ENCODE measurements at regions not wholly inside any gene's neighbourhood (a gene's known extent, or its start where the extent isn't known, plus 50 kb on each side); places are given as distances from the start of the nearest gene placed in this dataset.

GRCh38 chr17:70772761-70773160, 603.4 kb downstream of the KCNJ2 start:
- H3K9me3 ChIP-seq (ENCODE audit: control insufficient read depth in 1 of 2, low read length in 2 of 2), result no peaks in the 10 kb centered on the region
- H3K27ac Mint-ChIP-seq, result no peak overlapping the region
- H3K9me3 Mint-ChIP-seq, result peaks cover 0 to 3% (median 0%) of the 10 kb centered on the region in 8 donors
- H3K4me1 Mint-ChIP-seq, result no peaks in the 10 kb centered on the region
- no peaks in the 10 kb centered on the region for H3K36me3 ChIP-seq (ENCODE audit: insufficient read depth, low read length)
- H3K4me1 ChIP-seq (ENCODE audit: insufficient read depth, low read length), result no peaks in the 10 kb centered on the region
- ChIA-PET POLR2A (ENCODE audit: partially characterized antibody) (no interaction called here), CTCF (ENCODE audit: partially characterized antibody) (no interaction called here)
- no peaks in the 10 kb centered on the region for H3K36me3 Mint-ChIP-seq
- no peak for DNase-seq
- H3K27ac ChIP-seq (ENCODE audit: low read depth, low read length), result no peak overlapping the region
- intact Hi-C loops (cut with micrococcal nuclease), result no loop called here
- no peak overlapping the region for H3K4me3 Mint-ChIP-seq
- H3K27me3 ChIP-seq (ENCODE audit: insufficient read depth, low read length), result no peaks in the 10 kb centered on the region
- no peaks in the 10 kb centered on the region for H3K27me3 Mint-ChIP-seq
- H3K4me3 ChIP-seq (ENCODE audit: low read length in 2 of 2), result no peak overlapping the region

GRCh38 chr17:70773258-70773657, 603.9 kb downstream of the KCNJ2 start:
- intact Hi-C loops (cut with micrococcal nuclease), result no loop called here
- no peaks in the 10 kb centered on the region for H3K27me3 ChIP-seq (ENCODE audit: insufficient read depth, low read length)
- H3K4me3 Mint-ChIP-seq, result no peak overlapping the region
- DNase-seq, result no peak
- no peaks in the 10 kb centered on the region for H3K9me3 ChIP-seq (ENCODE audit: control insufficient read depth in 1 of 2, low read length in 2 of 2)
- ChIA-PET POLR2A (ENCODE audit: partially characterized antibody) (no interaction called here), CTCF (ENCODE audit: partially characterized antibody) (no interaction called here)
- H3K4me1 Mint-ChIP-seq, result no peaks in the 10 kb centered on the region
- H3K27me3 Mint-ChIP-seq, result no peaks in the 10 kb centered on the region
- no peak overlapping the region for H3K27ac Mint-ChIP-seq
- peaks cover 0 to 3% (median 0%) of the 10 kb centered on the region in 8 donors for H3K9me3 Mint-ChIP-seq
- H3K4me3 ChIP-seq (ENCODE audit: low read length in 2 of 2), result no peak overlapping the region
- no peaks in the 10 kb centered on the region for H3K4me1 ChIP-seq (ENCODE audit: insufficient read depth, low read length)
- no peak overlapping the region for H3K27ac ChIP-seq (ENCODE audit: low read depth, low read length)
- no peaks in the 10 kb centered on the region for H3K36me3 Mint-ChIP-seq
- no peaks in the 10 kb centered on the region for H3K36me3 ChIP-seq (ENCODE audit: insufficient read depth, low read length)

DNA sequence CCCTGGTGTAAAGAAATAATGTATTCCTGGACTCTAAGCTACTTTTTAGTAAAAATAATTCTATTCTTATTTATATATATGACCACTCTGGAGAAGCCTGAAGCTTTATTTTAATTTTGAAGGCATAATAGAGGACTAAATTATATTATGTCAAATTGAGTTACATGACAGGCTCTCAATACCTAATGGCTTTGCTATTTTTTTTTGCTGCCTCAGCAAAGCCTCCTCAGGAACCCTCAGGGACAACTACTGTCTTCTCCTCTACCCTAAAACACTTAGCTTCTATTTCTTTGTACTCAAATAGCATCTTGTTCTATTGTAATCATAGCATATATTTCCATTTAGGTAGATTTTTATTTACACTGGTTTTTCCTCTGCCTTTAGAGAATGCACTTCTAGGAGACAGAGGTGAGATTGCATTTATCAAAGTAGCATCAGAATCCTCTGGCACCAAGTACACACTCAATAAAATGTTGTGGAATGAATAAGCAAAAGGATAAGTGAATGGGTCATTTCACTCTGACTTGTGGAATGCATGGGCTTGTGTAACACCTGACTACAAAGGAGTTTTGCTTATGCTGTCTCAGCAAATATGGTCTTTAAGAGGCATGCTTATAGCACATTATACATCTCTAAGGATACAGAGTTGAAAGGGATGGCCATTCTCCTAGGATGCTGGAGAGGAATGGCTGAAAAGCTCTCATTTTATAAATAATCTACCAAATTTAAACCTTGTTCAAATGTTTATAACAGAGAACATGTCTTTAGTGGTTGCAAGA, 605.2 kb downstream of the KCNJ2 start:
- Histone ChIP-seq H3K36me3 (ENCODE audit: insufficient read depth, low read length) (no peaks in the 10 kb centered on the region), H3K27me3 (ENCODE audit: insufficient read depth, low read length) (no peaks in the 10 kb centered on the region), H3K27ac (ENCODE audit: low read depth, low read length) (no peak overlapping the region), H3K9me3 (ENCODE audit: control insufficient read depth in 1 of 2, low read length in 2 of 2) (no peaks in the 10 kb centered on the region), H3K4me1 (ENCODE audit: insufficient read depth, low read length) (no peaks in the 10 kb centered on the region), H3K4me3 (ENCODE audit: low read length in 2 of 2) (no peak overlapping the region)
- CTCF ChIA-PET (ENCODE audit: partially characterized antibody), result no interaction called here
- Mint-ChIP-seq H3K9me3 (peaks cover 0 to 3% (median 0%) of the 10 kb centered on the region in 8 donors), H3K4me1 (no peaks in the 10 kb centered on the region), H3K4me3 (no peak overlapping the region), H3K27me3 (no peaks in the 10 kb centered on the region), H3K27ac (no peak overlapping the region), H3K36me3 (no peaks in the 10 kb centered on the region)
- DNase-seq, result no peak
- POLR2A ChIA-PET (ENCODE audit: partially characterized antibody), result no interaction called here
- intact Hi-C loops (cut with micrococcal nuclease), result no loop called here

DNA sequence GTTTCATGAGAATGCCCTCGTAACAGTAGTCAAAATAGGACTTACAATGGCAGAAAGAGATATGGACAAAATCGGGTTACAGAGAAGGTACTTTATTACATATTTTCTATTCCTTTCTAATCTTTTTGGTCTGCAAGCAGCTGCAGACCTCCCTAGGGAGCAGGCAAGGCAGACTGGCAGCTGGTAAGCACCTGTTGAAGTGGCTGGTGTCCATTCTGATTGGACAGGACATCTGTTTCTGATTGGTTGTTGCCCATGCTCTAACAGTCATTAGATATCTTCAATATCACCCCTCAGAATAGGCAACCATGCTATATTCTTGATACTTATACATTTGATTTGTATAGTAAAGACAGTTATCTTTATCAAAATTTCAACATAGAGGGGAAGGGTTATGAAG, 606.3 kb downstream of the KCNJ2 start:
- no peaks in the 10 kb centered on the region for H3K36me3 ChIP-seq (ENCODE audit: insufficient read depth, low read length)

GRCh38 chr17:70776441-70776840, 607.1 kb downstream of the KCNJ2 start:
- no peak overlapping the region for H3K4me3 Mint-ChIP-seq
- H3K27ac Mint-ChIP-seq, result no peak overlapping the region
- H3K9me3 ChIP-seq (ENCODE audit: control insufficient read depth in 1 of 2, low read length in 2 of 2), result no peaks in the 10 kb centered on the region
- H3K4me1 ChIP-seq (ENCODE audit: insufficient read depth, low read length), result no peaks in the 10 kb centered on the region
- POLR2A ChIA-PET (ENCODE audit: partially characterized antibody), result no interaction called here
- intact Hi-C loops (cut with micrococcal nuclease), result no loop called here
- no peaks in the 10 kb centered on the region for H3K36me3 Mint-ChIP-seq
- CTCF ChIA-PET (ENCODE audit: partially characterized antibody), result no interaction called here
- H3K27me3 ChIP-seq (ENCODE audit: insufficient read depth, low read length), result no peaks in the 10 kb centered on the region
- H3K27ac ChIP-seq (ENCODE audit: low read depth, low read length), result no peak overlapping the region
- no peaks in the 10 kb centered on the region for H3K27me3 Mint-ChIP-seq
- no peak overlapping the region for H3K4me3 ChIP-seq (ENCODE audit: low read length in 2 of 2)
- H3K36me3 ChIP-seq (ENCODE audit: insufficient read depth, low read length), result no peaks in the 10 kb centered on the region
- no peaks in the 10 kb centered on the region for H3K4me1 Mint-ChIP-seq
- no peak for DNase-seq
- peaks cover 0 to 3% (median 0%) of the 10 kb centered on the region in 8 donors for H3K9me3 Mint-ChIP-seq

More for the DNA sequence above, 606.3 kb downstream of the KCNJ2 start:
- intact Hi-C loops (cut with micrococcal nuclease), result no loop called here
- CTCF ChIA-PET (ENCODE audit: partially characterized antibody), result no interaction called here
- no peaks in the 10 kb centered on the region for H3K4me1 ChIP-seq (ENCODE audit: insufficient read depth, low read length)
- no peaks in the 10 kb centered on the region for H3K9me3 ChIP-seq (ENCODE audit: control insufficient read depth in 1 of 2, low read length in 2 of 2)
- H3K4me3 ChIP-seq (ENCODE audit: low read length in 2 of 2), result no peak overlapping the region
- Mint-ChIP-seq H3K27me3 (no peaks in the 10 kb centered on the region), H3K9me3 (peaks cover 0 to 3% (median 0%) of the 10 kb centered on the region in 8 donors), H3K27ac (no peak overlapping the region), H3K36me3 (no peaks in the 10 kb centered on the region), H3K4me1 (no peaks in the 10 kb centered on the region), H3K4me3 (no peak overlapping the region)
- DNase-seq, result no peak
- H3K27ac ChIP-seq (ENCODE audit: low read depth, low read length), result no peak overlapping the region
- H3K27me3 ChIP-seq (ENCODE audit: insufficient read depth, low read length), result no peaks in the 10 kb centered on the region
- POLR2A ChIA-PET (ENCODE audit: partially characterized antibody), result no interaction called here

- no peak for DNase-seq
- H3K27ac Mint-ChIP-seq, result no peak overlapping the region
- H3K4me1 Mint-ChIP-seq, result no peaks in the 10 kb centered on the region
- peaks cover 0 to 4% (median under 1%) of the 10 kb centered on the region in 8 donors for H3K9me3 Mint-ChIP-seq
- Histone ChIP-seq H3K36me3 (ENCODE audit: insufficient read depth, low read length) (no peaks in the 10 kb centered on the region), H3K27ac (ENCODE audit: low read depth, low read length) (no peak overlapping the region), H3K4me3 (ENCODE audit: low read length in 2 of 2) (no peak overlapping the region), H3K27me3 (ENCODE audit: insufficient read depth, low read length) (no peaks in the 10 kb centered on the region), H3K9me3 (ENCODE audit: control insufficient read depth in 1 of 2, low read length in 2 of 2) (no peaks in the 10 kb centered on the region), H3K4me1 (ENCODE audit: insufficient read depth, low read length) (no peaks in the 10 kb centered on the region)
- CTCF ChIA-PET (ENCODE audit: partially characterized antibody), result no interaction called here
- H3K36me3 Mint-ChIP-seq, result no peaks in the 10 kb centered on the region
- POLR2A ChIA-PET (ENCODE audit: partially characterized antibody), result no interaction called here
- H3K27me3 Mint-ChIP-seq, result no peaks in the 10 kb centered on the region
- H3K4me3 Mint-ChIP-seq, result no peak overlapping the region
- intact Hi-C loops (cut with micrococcal nuclease), result no loop called here
These were observed 610.7 kb downstream of the KCNJ2 start for GRCh38 chr17:70780031-70780430.

DNA sequence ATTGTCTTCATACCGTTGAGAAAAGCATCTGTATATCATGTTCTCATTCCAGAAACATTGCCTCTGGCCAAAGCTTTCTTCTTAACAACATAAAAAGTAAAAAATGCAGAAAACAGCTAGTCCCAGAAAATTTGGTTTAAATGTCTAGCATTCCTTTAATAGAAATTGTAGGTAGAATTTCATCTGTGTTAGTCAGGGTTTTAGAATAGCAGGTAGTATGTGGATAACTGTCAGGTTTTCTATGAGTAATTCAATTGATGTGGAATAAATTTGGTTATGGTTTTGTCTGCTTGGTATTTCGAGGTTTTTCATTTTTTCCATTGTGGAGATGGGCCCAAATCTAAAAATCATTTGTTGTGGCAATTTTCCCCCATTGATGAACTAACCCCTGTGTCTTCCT, 616.7 kb downstream of the KCNJ2 start:
- Mint-ChIP-seq H3K9me3 (peaks cover 0 to 9% (median 3%) of the 10 kb centered on the region in 8 donors), H3K4me1 (no peaks in the 10 kb centered on the region), H3K4me3 (no peak overlapping the region), H3K27me3 (no peaks in the 10 kb centered on the region), H3K27ac (no peak overlapping the region), H3K36me3 (no peaks in the 10 kb centered on the region)
- ChIA-PET POLR2A (ENCODE audit: partially characterized antibody) (no interaction called here), CTCF (ENCODE audit: partially characterized antibody) (no interaction called here)
- Histone ChIP-seq H3K36me3 (ENCODE audit: insufficient read depth, low read length) (no peaks in the 10 kb centered on the region), H3K27me3 (ENCODE audit: insufficient read depth, low read length) (no peaks in the 10 kb centered on the region), H3K27ac (ENCODE audit: low read depth, low read length) (no peak overlapping the region), H3K4me1 (ENCODE audit: insufficient read depth, low read length) (no peaks in the 10 kb centered on the region), H3K9me3 (ENCODE audit: control insufficient read depth in 1 of 2, low read length in 2 of 2) (no peaks in the 10 kb centered on the region), H3K4me3 (ENCODE audit: low read length in 2 of 2) (no peak overlapping the region)
- intact Hi-C loops (cut with micrococcal nuclease), result no loop called here
- DNase-seq, result no peak

All from CD4-positive, alpha-beta memory T cell (primary cell).